RKO (cell line): ENCODE measurements at regions not wholly inside any gene's neighbourhood (a gene's known extent, or its start where the extent isn't known, plus 50 kb on each side); places are given as distances from the start of the nearest gene placed in this dataset.
"Not testable (repeated sequence)": the region's sequence is repeated elsewhere in the genome, so short reads cannot be mapped to it uniquely, and the experiment has no call there.

Experiments used
- DNase-seq: peaks from one replicate; pipeline ENCODE4 v3.0.0-alpha.2; 2016; ENCODE audit warnings: low spot score

GRCh38 chr7:63045575-63045974, 953.1 kb upstream of the ZNF722 start:
- DNase-seq, result no peak

- no peak for DNase-seq
Observed at GRCh38 chr7:63046612-63047011, 952.0 kb upstream of the ZNF722 start.

- no peak for DNase-seq
Observed at GRCh38 chr7:63047061-63047460, 951.6 kb upstream of the ZNF722 start.

- no peak for DNase-seq
Observed at GRCh38 chr7:63047546-63047945, 951.1 kb upstream of the ZNF722 start.

- DNase-seq, result no peak
Observed at GRCh38 chr7:63054191-63054661, 944.4 kb upstream of the ZNF722 start.

- no peak for DNase-seq
Observed at GRCh38 chr7:63057265-63057664, 941.4 kb upstream of the ZNF722 start.

- not testable (repeated sequence) for DNase-seq
Observed at GRCh38 chr7:63060701-63061100, 937.9 kb upstream of the ZNF722 start.

- DNase-seq, result no peak
Observed at GRCh38 chr7:63065684-63066083, 933.0 kb upstream of the ZNF722 start.

GRCh38 chr7:63066235-63066634, 932.4 kb upstream of the ZNF722 start:
- DNase-seq, result not testable (repeated sequence)

- DNase-seq, result no peak
Observed at GRCh38 chr7:63067897-63068585, 930.6 kb upstream of the ZNF722 start.

GRCh38 chr7:63070696-63071095, 928.0 kb upstream of the ZNF722 start:
- DNase-seq, result no peak

GRCh38 chr7:63071396-63071795, 927.3 kb upstream of the ZNF722 start:
- DNase-seq, result no peak

GRCh38 chr7:63071920-63072319, 926.7 kb upstream of the ZNF722 start:
- DNase-seq, result no peak

GRCh38 chr7:63072806-63073205, 925.8 kb upstream of the ZNF722 start:
- no peak for DNase-seq

GRCh38 chr7:63073286-63073685, 925.4 kb upstream of the ZNF722 start:
- no peak for DNase-seq

GRCh38 chr7:63073736-63074135, 924.9 kb upstream of the ZNF722 start:
- no peak for DNase-seq

- DNase-seq, result no peak
Observed at GRCh38 chr7:63077841-63078240, 920.8 kb upstream of the ZNF722 start.

GRCh38 chr7:63080406-63080805, 918.2 kb upstream of the ZNF722 start:
- DNase-seq, result no peak

- no peak for DNase-seq
Observed at GRCh38 chr7:63080831-63081230, 917.8 kb upstream of the ZNF722 start.

- no peak for DNase-seq
Observed at GRCh38 chr7:63087575-63088190, 911.0 kb upstream of the ZNF722 start.

GRCh38 chr7:63092951-63093350, 905.7 kb upstream of the ZNF722 start:
- no peak for DNase-seq

- peak; percentile 55 for DNase-seq
Observed at GRCh38 chr7:63093481-63093880, 905.2 kb upstream of the ZNF722 start.

GRCh38 chr7:63096141-63096540, 902.5 kb upstream of the ZNF722 start:
- no peak for DNase-seq

GRCh38 chr7:63104666-63105065, 894.0 kb upstream of the ZNF722 start:
- DNase-seq, result no peak
